ENCODE measurements at regions not wholly inside any gene's neighbourhood (a gene's known extent, or its start where the extent isn't known, plus 50 kb on each side); places are given as distances from the start of the nearest gene placed in this dataset.

DNA sequence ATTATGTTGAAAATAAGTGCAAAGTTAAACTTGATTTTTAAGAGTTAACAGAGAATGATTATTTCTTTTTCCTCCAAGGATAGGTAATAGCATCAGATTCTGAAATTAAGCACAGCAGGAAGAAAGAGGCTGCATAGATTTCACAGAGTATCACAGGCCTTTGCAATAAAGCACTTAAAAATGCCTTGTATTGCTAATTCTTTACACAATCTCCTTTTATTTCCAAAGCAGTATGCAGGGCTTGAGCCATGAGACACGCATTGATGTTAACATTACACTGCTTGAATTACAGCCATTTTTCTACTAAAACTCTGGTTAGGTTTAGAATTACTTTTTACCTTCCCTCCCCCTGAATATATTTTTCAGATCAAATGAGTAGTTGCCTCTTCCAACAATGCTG is 398.3 kb downstream of the BCAT1 start:
- no peaks in the 10 kb centered on the region for H3K36me3 ChIP-seq (ENCODE audit: low read depth)
- no peaks in the 10 kb centered on the region for H3K9me2 ChIP-seq (ENCODE audit: insufficient read depth)
- DNase-seq, result no peak
- H3F3A ChIP-seq (ENCODE audit: insufficient read depth), result no peaks in the 10 kb centered on the region
- no peaks in the 10 kb centered on the region for H3K4me1 ChIP-seq (ENCODE audit: insufficient read depth)
- no peak overlapping the region for H3K27ac ChIP-seq
- TF ChIP-seq EZH2phosphoT487 (IDR thresholded peaks at IDR 0.05; ENCODE audit: insufficient read depth, low read depth) (no peak), EZH2 (IDR thresholded peaks at IDR 0.05; ENCODE audit: insufficient read depth, poor library complexity, severe bottlenecking) (no peak)
- no peaks in the 10 kb centered on the region for H4K20me1 ChIP-seq (ENCODE audit: insufficient read depth)
- no peaks in the 10 kb centered on the region for H3K9me3 ChIP-seq (ENCODE audit: low read depth)
- no peak overlapping the region for H3K4me3 ChIP-seq
- H3K4me2 ChIP-seq (ENCODE audit: unreplicated experiment), result no peak overlapping the region
- no peaks in the 10 kb centered on the region for H3K27me3 ChIP-seq (replicated peaks; ENCODE audit: insufficient read depth)
- H3K79me2 ChIP-seq (ENCODE audit: insufficient read depth), result no peaks in the 10 kb centered on the region
- no peak overlapping the region for H2AFZ ChIP-seq
- no peak overlapping the region for H3K9ac ChIP-seq
- in situ Hi-C loops (cut with MboI), result no loop called here
- WGBS, 2 experiments (ENCODE audit: low coverage in 1 of 2, low lambda C conversion rate in 2 of 2, missing lambda C conversion rate in 2 of 2), result 66 to 73% methylated on average over 1 of the region's 1 CpG

DNA sequence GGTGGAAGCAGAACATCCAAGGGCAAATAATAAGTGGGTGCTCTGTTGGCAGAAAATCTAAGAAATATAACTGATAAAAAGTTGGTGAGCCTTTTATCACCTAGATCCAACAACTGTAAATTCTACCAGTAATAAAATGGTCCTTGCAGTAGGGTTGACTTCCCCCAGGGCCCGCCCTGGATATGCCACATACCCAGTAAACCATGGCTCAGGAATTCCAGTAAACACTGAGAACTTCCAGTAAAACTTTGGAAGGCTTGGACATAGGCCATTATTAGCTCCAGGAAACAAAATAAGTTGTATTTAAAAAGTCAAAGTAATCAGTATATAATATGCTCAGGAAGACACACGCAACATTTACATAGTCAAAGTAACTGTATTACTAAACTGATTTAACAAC is 402.2 kb downstream of the BCAT1 start:
- Histone ChIP-seq H3K9me2 (ENCODE audit: insufficient read depth) (no peaks in the 10 kb centered on the region), H3K79me2 (ENCODE audit: insufficient read depth) (no peaks in the 10 kb centered on the region), H3K27ac (no peak overlapping the region), H3F3A (ENCODE audit: insufficient read depth) (no peaks in the 10 kb centered on the region), H3K4me2 (ENCODE audit: unreplicated experiment) (no peak overlapping the region), H3K27me3 (replicated peaks; ENCODE audit: insufficient read depth) (no peaks in the 10 kb centered on the region), H3K4me1 (ENCODE audit: insufficient read depth) (no peaks in the 10 kb centered on the region), H3K9ac (no peak overlapping the region), H4K20me1 (ENCODE audit: insufficient read depth) (no peaks in the 10 kb centered on the region), H3K4me3 (no peak overlapping the region), H3K36me3 (ENCODE audit: low read depth) (no peaks in the 10 kb centered on the region), H2AFZ (no peak overlapping the region), H3K9me3 (ENCODE audit: low read depth) (no peaks in the 10 kb centered on the region)
- in situ Hi-C loops (cut with MboI), result no loop called here
- no peak for TF ChIP-seq EZH2phosphoT487 (IDR thresholded peaks at IDR 0.05; ENCODE audit: insufficient read depth, low read depth)
- no peak for TF ChIP-seq EZH2 (IDR thresholded peaks at IDR 0.05; ENCODE audit: insufficient read depth, poor library complexity, severe bottlenecking)
- DNase-seq, result no peak
- 70 to 72% methylated on average over 2 of the region's 2 CpGs for WGBS, 2 experiments (ENCODE audit: low coverage in 1 of 2, low lambda C conversion rate in 2 of 2, missing lambda C conversion rate in 2 of 2)

DNA sequence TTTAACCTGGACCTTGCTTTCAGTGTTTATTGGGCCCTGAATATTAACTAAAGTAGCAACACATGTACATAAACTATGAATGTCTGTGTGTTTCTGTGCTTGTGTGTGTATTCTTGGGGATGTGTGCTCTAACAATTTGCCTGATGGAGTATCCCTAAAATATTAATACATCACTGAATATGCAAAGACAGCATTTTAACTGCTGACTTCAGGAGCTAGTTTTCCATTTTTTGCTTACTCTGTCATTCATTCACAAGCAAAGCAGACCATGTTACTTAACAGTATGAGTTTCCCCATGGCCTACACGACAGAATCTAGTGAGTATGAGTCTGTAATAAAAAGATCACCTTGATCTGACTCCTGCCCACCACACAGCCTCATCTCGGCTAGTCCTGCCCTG is 402.8 kb downstream of the BCAT1 start:
- Histone ChIP-seq H3K79me2 (ENCODE audit: insufficient read depth) (no peaks in the 10 kb centered on the region), H2AFZ (no peak overlapping the region), H3K27me3 (replicated peaks; ENCODE audit: insufficient read depth) (no peaks in the 10 kb centered on the region), H3F3A (ENCODE audit: insufficient read depth) (no peaks in the 10 kb centered on the region), H4K20me1 (ENCODE audit: insufficient read depth) (no peaks in the 10 kb centered on the region), H3K9me3 (ENCODE audit: low read depth) (no peaks in the 10 kb centered on the region), H3K4me3 (no peak overlapping the region), H3K4me2 (ENCODE audit: unreplicated experiment) (no peak overlapping the region), H3K36me3 (ENCODE audit: low read depth) (no peaks in the 10 kb centered on the region), H3K4me1 (ENCODE audit: insufficient read depth) (no peaks in the 10 kb centered on the region), H3K9me2 (ENCODE audit: insufficient read depth) (no peaks in the 10 kb centered on the region), H3K9ac (no peak overlapping the region), H3K27ac (no peak overlapping the region)
- no peak for DNase-seq
- WGBS, 2 experiments (ENCODE audit: low coverage in 1 of 2, low lambda C conversion rate in 2 of 2, missing lambda C conversion rate in 2 of 2), result 36 to 37% methylated on average over 2 of the region's 2 CpGs
- in situ Hi-C loops (cut with MboI), result no loop called here
- no peak for TF ChIP-seq EZH2 (IDR thresholded peaks at IDR 0.05; ENCODE audit: insufficient read depth, poor library complexity, severe bottlenecking)
- no peak for TF ChIP-seq EZH2phosphoT487 (IDR thresholded peaks at IDR 0.05; ENCODE audit: insufficient read depth, low read depth)

DNA sequence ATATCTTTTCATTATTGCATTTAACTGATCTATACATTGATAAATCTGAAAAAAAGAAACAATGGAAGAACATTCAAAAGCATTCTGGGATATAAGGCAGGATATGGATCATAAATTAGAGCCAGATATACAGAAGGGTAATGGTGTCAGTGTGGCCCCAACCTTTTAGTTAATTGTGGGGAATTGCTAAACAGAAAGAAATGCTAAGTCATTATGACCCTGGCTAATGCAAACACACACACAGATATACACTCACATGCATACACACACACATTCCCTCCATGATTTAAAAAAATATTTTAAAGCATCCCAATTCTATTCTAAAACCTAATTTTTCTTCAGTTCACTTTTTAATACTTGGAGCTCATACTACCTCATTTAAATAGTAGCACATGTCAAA is 404.5 kb downstream of the BCAT1 start:
- H3K9ac ChIP-seq, result no peak overlapping the region
- no peaks in the 10 kb centered on the region for H4K20me1 ChIP-seq (ENCODE audit: insufficient read depth)
- TF ChIP-seq EZH2phosphoT487 (IDR thresholded peaks at IDR 0.05; ENCODE audit: insufficient read depth, low read depth), result no peak
- no peak for TF ChIP-seq EZH2 (IDR thresholded peaks at IDR 0.05; ENCODE audit: insufficient read depth, poor library complexity, severe bottlenecking)
- no peaks in the 10 kb centered on the region for H3K4me1 ChIP-seq (ENCODE audit: insufficient read depth)
- no peaks in the 10 kb centered on the region for H3K9me2 ChIP-seq (ENCODE audit: insufficient read depth)
- no peak overlapping the region for H3K4me3 ChIP-seq
- no peak overlapping the region for H3K27ac ChIP-seq
- H3K27me3 ChIP-seq (replicated peaks; ENCODE audit: insufficient read depth), result no peaks in the 10 kb centered on the region
- no peaks in the 10 kb centered on the region for H3K36me3 ChIP-seq (ENCODE audit: low read depth)
- in situ Hi-C loops (cut with MboI), result no loop called here
- H3K79me2 ChIP-seq (ENCODE audit: insufficient read depth), result no peaks in the 10 kb centered on the region
- H3K9me3 ChIP-seq (ENCODE audit: low read depth), result no peaks in the 10 kb centered on the region
- DNase-seq, result no peak
- H3F3A ChIP-seq (ENCODE audit: insufficient read depth), result no peaks in the 10 kb centered on the region
- H3K4me2 ChIP-seq (ENCODE audit: unreplicated experiment), result no peak overlapping the region
- no peak overlapping the region for H2AFZ ChIP-seq

DNA sequence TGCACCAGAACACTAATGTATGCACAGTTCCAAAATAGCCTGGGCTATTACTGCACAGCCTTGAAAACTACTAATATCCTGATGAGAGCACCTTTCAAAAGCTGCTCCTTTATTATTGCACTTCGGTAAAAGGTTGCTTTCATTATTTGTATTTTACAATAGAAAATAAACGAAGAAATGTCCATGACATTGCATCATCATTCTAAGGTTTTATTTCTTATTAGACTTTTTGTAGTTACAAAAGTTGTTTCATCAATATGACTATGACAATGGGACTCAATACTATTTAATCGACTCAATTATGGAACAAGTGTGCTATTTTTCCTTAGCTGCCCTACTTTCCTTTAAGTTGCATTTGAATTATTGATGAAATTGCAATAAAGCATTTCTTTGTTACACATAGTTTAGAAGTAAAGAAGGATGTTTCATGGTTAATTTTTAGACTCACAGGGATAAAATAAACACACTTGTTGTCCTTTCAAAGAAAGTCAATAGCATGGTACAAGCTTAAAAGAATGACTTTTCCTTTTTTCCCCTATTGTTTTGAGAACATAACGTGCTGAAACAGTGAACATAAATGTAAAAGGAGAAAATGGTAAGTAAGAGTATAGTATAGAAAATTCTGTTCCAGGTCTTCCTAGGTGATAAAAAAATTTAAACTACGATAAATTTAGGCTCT is 407.6 kb downstream of the BCAT1 start:
- TF ChIP-seq EZH2 (IDR thresholded peaks at IDR 0.05; ENCODE audit: insufficient read depth, poor library complexity, severe bottlenecking) (no peak), EZH2phosphoT487 (IDR thresholded peaks at IDR 0.05; ENCODE audit: insufficient read depth, low read depth) (no peak)
- Histone ChIP-seq H2AFZ (no peak overlapping the region), H3K36me3 (ENCODE audit: low read depth) (no peaks in the 10 kb centered on the region), H3K9me2 (ENCODE audit: insufficient read depth) (no peaks in the 10 kb centered on the region), H4K20me1 (ENCODE audit: insufficient read depth) (no peaks in the 10 kb centered on the region), H3K4me3 (no peak overlapping the region), H3K4me2 (ENCODE audit: unreplicated experiment) (no peak overlapping the region), H3K79me2 (ENCODE audit: insufficient read depth) (no peaks in the 10 kb centered on the region), H3K9ac (no peak overlapping the region), H3F3A (ENCODE audit: insufficient read depth) (no peaks in the 10 kb centered on the region), H3K27me3 (replicated peaks; ENCODE audit: insufficient read depth) (no peaks in the 10 kb centered on the region), H3K9me3 (ENCODE audit: low read depth) (no peaks in the 10 kb centered on the region), H3K27ac (no peak overlapping the region), H3K4me1 (ENCODE audit: insufficient read depth) (no peaks in the 10 kb centered on the region)
- DNase-seq, result no peak
- in situ Hi-C loops (cut with MboI), result no loop called here
- 36 to 42% methylated on average over 5 of the region's 5 CpGs for WGBS, 2 experiments (ENCODE audit: low coverage in 1 of 2, low lambda C conversion rate in 2 of 2, missing lambda C conversion rate in 2 of 2)
